Type B pancreatic cell (in vitro differentiated cells): ENCODE measurements at regions not wholly inside any gene's neighbourhood (a gene's known extent, or its start where the extent isn't known, plus 50 kb on each side); places are given as distances from the start of the nearest gene placed in this dataset.

Experiments
- DNase-seq: peaks from one replicate; pipeline ENCODE4 v3.0.0; 2021; ENCODE audit warnings: mixed read lengths; ENCODE audit not compliant: unreplicated experiment; ENCODE audit errors: extremely low spot score
- H3K27ac Mint-ChIP-seq: 2 replicates; pipeline ENCODE4 v1.8.0; 2021; ENCODE audit warnings: mild to moderate bottlenecking, mixed read lengths
- H3K27me3 Mint-ChIP-seq: 2 replicates; pipeline ENCODE4 v1.8.0; 2021; ENCODE audit warnings: mixed read lengths
- H3K36me3 Mint-ChIP-seq: 2 replicates; pipeline ENCODE4 v1.8.0; 2021; ENCODE audit warnings: mixed read lengths
- H3K4me1 Mint-ChIP-seq: one replicate; pipeline ENCODE4 v1.8.0; 2021; ENCODE audit warnings: mixed read lengths; ENCODE audit not compliant: unreplicated experiment
- H3K4me3 Mint-ChIP-seq: 2 replicates; pipeline ENCODE4 v1.8.0; 2021; ENCODE audit warnings: mild to moderate bottlenecking, mixed read lengths
- H3K9me3 Mint-ChIP-seq: 2 replicates; pipeline ENCODE4 v1.8.0; 2021; ENCODE audit warnings: mixed read lengths
- CTCF ChIP-seq: fragments of 200-600 bp; sonication (generic); conservative IDR thresholded peaks from 2 replicates; pipeline ENCODE4 v1.5.0; 2021; ENCODE audit warnings: antibody characterized with exemption, mild to moderate bottlenecking

GRCh38 chr7:94061326-94061725 is 57.2 kb upstream of the BET1 start:
- TF ChIP-seq CTCF: no peak
- no peak overlapping the region for H3K27ac Mint-ChIP-seq
- H3K36me3 Mint-ChIP-seq: no peaks in the 10 kb centered on the region
- DNase-seq: no peak
- H3K9me3 Mint-ChIP-seq: no peaks in the 10 kb centered on the region
- no peak overlapping the region for H3K4me3 Mint-ChIP-seq
- H3K4me1 Mint-ChIP-seq: no peaks in the 10 kb centered on the region
- peaks cover 16% of the 10 kb centered on the region for H3K27me3 Mint-ChIP-seq

- Mint-ChIP-seq H3K4me1 (no peaks in the 10 kb centered on the region), H3K27ac (no peak overlapping the region), H3K4me3 (no peak overlapping the region), H3K36me3 (no peaks in the 10 kb centered on the region), H3K27me3 (peaks cover 16% of the 10 kb centered on the region), H3K9me3 (no peaks in the 10 kb centered on the region)
- no peak for TF ChIP-seq CTCF
- no peak for DNase-seq
These were observed 58.2 kb upstream of the BET1 start for GRCh38 chr7:94062372-94062771.

- no peak overlapping the region for H3K4me3 Mint-ChIP-seq
- DNase-seq: no peak
- H3K9me3 Mint-ChIP-seq: no peaks in the 10 kb centered on the region
- H3K36me3 Mint-ChIP-seq: no peaks in the 10 kb centered on the region
- no peak overlapping the region for H3K27ac Mint-ChIP-seq
- TF ChIP-seq CTCF: no peak
- H3K4me1 Mint-ChIP-seq: no peaks in the 10 kb centered on the region
- peaks cover 16% of the 10 kb centered on the region for H3K27me3 Mint-ChIP-seq
These were observed 60.5 kb upstream of the BET1 start for GRCh38 chr7:94064541-94065191.

GRCh38 chr7:94067047-94067446 is 62.9 kb upstream of the BET1 start:
- no peak for TF ChIP-seq CTCF
- peaks cover 18% of the 10 kb centered on the region for H3K27me3 Mint-ChIP-seq
- no peak for DNase-seq
- no peaks in the 10 kb centered on the region for H3K9me3 Mint-ChIP-seq
- H3K36me3 Mint-ChIP-seq: no peaks in the 10 kb centered on the region
- no peak overlapping the region for H3K27ac Mint-ChIP-seq
- H3K4me1 Mint-ChIP-seq: no peaks in the 10 kb centered on the region
- no peak overlapping the region for H3K4me3 Mint-ChIP-seq

GRCh38 chr7:94067506-94067905 is 63.4 kb upstream of the BET1 start:
- TF ChIP-seq CTCF: no peak
- Mint-ChIP-seq H3K27ac (no peak overlapping the region), H3K4me1 (no peaks in the 10 kb centered on the region), H3K4me3 (no peak overlapping the region), H3K27me3 (peaks cover 15% of the 10 kb centered on the region), H3K9me3 (no peaks in the 10 kb centered on the region), H3K36me3 (no peaks in the 10 kb centered on the region)
- no peak for DNase-seq
